GM19463 (cell line): ENCODE measurements at regions not wholly inside any gene's neighbourhood (a gene's known extent, or its start where the extent isn't known, plus 50 kb on each side); places are given as distances from the start of the nearest gene placed in this dataset.
"Not testable (repeated sequence)": the region's sequence is repeated elsewhere in the genome, so short reads cannot be mapped to it uniquely, and the experiment has no call there.

Source experiments
- ATAC-seq: cut with Tn5 transposase; IDR thresholded peaks from one replicate; pipeline ENCODE4 v1.9.1; 2021; ENCODE audit warnings: mild to moderate bottlenecking, moderate library complexity; ENCODE audit not compliant: unreplicated experiment

DNA sequence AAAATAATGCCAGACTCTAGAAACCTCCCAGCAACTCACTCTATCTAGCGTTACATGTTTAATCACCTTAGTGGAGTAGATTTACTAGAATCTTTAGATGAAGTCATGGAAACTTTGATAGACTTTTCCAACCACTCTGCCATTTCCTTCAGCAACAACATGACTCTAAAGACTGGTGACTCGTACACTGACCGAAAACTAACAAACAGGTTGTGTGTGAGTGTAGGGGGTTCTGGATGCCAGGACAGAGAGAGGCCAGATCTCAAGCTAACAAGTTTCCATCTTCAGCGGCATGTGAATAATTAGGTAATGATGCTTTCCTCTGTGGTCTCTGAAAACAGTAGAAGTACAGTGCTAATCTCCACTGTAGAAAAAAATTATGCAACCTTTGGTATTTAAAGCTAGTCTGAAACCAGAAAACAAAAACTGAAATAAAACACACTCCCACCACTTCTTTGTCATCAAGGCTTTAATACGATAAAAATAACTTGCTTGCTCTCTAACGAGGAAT is 286.4 kb downstream of the PRDM5 start:
- no peak for ATAC-seq

- no peak for ATAC-seq
Observed at GRCh38 chr4:120633810-120634209, 288.7 kb downstream of the PRDM5 start.

DNA sequence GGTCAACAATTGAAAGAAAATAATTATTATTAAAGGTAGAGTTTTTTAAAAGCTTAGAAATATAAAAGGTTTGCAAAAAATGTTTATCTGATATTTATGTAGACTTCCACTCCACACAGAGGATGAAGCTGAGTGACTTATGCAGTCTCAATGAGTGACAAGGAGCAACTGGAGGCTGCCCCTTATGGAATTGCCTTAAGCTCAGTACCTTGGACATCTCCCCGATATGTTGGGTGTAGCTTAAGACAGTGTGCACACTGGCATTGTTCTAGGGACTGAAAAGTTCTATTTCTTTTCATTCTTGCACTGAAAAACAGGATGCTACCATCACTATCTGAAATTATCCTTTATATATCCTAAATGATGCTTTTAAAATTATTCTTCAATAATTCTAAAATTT is 292.1 kb downstream of the PRDM5 start:
- no peak for ATAC-seq

- no peak for ATAC-seq
Observed at GRCh38 chr4:120629546-120630108, 292.9 kb downstream of the PRDM5 start.

DNA sequence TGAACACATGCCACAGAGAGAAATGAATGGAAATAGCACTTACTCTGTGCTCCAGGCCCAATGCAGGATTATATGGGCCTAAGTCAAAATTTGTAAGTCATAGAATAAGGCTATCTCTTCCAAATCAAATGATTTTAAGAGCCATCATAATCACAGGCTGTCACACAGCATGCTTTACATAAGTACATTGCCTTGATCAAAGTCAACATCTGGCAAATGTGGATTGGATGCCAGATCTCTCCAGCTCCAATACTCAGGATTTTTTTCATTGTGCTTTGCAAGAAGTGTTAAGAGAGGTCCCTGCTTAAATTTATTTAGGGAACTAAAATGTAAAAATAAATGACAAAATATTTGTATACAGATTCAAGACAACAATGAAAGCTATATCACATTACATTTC is 299.9 kb downstream of the PRDM5 start:
- no peak for ATAC-seq

- ATAC-seq, result no peak
Observed at GRCh38 chr4:120617171-120617570, 305.4 kb downstream of the PRDM5 start.

GRCh38 chr4:120616041-120616440 is 306.5 kb downstream of the PRDM5 start:
- no peak for ATAC-seq

- ATAC-seq, result no peak
Observed at GRCh38 chr4:120613778-120614177, 308.7 kb downstream of the PRDM5 start.

GRCh38 chr4:120611092-120611491 is 311.4 kb downstream of the PRDM5 start:
- no peak for ATAC-seq

GRCh38 chr4:120591038-120591437 is 331.5 kb downstream of the PRDM5 start:
- ATAC-seq, result no peak

DNA sequence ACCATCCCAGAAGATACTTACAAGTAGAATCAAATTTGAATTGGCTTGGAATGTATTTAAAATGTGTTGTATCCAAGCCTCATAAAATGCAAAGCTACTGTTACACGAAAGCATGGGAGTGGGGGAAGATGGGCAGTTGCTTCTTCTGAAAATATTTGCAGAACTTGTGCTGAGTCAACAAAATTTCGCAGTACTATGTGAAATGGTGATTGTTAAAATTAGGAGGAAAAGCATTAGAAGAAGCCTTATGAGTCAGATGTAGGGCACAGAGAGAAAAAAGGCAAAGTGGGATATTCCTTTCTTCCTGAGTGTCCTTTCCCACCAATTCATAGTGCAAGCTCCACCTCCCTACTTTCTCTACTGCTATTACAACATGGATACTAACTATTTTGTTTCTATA is 332.7 kb downstream of the PRDM5 start:
- ATAC-seq, result no peak

DNA sequence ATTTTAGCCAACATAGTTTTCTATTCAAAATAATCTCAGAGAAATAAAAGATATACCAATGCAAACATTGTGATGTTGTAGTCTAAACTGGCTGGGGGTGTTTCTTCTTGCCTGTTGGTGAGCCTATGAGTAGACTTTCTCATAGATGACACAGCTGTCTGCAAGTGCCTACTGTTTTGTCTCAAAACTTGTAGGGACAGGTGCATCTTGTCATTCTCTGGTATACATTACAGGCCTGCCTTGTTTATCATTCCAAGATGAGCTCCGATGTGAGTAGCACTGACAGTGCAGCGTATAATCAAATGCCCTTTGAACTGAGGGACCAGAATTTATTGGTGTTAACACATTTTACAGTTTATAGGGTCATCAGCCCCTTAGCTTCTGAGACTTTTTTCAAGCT is 353.8 kb downstream of the PRDM5 start:
- ATAC-seq, result no peak

- ATAC-seq, result no peak
Observed at GRCh38 chr4:120561648-120562047, 360.9 kb downstream of the PRDM5 start.

GRCh38 chr4:120557372-120557771 is 365.2 kb downstream of the PRDM5 start:
- ATAC-seq, result no peak

DNA sequence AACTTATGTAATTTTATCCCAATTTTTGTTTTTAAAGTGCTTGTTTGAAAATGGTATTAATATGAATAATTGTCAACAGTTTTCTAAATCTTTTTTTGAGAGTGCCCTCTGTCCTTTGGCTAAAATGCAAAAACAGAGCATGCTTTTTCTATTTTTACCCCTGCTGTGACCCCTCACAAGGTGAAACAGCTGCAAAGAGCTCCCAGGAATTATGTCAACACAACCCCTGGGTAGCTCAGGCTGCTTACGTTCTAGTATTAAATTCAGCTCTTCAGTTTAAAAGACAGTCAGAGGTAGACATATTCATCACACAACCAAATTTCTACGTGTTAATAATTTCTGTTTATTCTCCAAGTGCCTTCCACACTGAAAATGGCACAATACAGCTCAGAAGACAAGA is 367.5 kb downstream of the PRDM5 start:
- ATAC-seq, result no peak

GRCh38 chr4:120554086-120554485 is 368.4 kb downstream of the PRDM5 start:
- ATAC-seq, result no peak

DNA sequence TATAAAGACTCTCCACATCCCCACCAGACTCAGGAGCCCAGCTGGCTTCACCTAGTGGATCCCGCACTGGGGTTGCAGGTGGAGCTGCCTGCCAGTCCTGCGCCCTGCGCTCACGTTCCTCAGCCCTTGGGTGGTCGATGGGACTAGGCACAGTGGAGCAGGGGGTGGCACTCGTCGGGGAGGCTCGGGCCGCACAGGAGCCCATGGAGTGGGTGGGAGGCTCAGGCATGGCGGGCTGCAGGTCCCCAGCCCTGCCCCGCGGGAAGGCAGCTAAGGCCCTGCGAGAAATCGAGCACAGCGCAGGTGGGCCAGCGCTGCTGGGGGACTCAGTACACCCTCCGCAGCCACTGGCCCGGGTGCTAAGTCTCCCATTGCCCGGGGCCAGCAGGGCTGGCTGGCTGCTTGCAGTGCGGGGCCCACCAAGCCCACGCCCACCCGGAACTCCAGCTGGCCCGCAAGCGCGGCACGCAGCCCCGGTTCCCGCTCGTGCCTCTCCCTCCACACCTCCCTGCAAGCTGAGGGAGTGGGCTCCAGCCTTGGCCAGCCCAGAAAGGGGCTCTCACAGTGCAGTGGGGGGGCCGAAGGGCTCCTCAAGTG is 371.8 kb downstream of the PRDM5 start:
- not testable (repeated sequence) for ATAC-seq

DNA sequence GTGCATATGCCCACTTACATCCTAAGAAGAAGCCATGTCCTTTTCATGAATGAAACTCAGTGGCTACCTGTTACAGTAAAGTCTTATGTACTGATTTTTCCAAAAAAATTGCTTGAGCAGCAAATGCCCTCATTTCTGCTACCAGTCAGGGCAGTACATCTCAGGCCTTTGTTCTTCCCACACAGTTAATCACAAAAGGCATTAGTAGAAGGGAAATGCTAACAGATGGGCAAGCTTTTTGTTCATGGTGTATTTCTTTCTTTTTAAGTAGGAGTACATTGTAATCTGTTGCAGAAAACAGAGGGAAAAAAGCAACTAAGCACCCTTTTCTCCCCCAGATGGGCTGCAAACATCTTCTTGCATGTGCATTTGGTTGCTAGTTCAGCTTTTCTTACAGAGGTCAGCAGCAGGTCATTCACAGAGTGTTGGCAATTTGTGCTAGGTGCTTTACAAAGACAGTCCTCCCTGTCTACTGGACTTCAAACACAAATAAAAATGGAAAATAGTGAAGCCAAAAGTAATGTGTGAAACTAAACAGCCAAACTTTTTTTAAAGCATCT is 373.4 kb downstream of the PRDM5 start:
- no peak for ATAC-seq

DNA sequence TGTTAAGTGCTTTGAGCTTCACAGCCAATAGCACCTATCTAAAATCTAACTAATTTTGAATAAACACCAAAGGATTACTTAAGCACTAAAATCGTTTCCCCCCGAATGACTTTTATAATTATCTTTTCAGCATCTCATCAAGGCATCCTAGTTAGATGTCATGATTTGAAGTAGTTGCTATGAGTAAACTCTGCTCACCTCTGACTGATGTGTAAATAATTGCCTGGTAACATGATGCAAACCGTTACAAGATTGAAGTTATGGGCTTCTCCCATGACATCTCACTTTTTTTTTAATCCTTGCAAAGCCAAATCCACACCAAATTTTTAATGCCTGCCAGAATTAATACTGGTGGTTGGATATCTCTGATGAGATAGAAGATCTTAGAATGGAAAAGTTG is 377.1 kb downstream of the PRDM5 start:
- no peak for ATAC-seq

- no peak for ATAC-seq
Observed at GRCh38 chr4:120544838-120545237, 377.7 kb downstream of the PRDM5 start.

DNA sequence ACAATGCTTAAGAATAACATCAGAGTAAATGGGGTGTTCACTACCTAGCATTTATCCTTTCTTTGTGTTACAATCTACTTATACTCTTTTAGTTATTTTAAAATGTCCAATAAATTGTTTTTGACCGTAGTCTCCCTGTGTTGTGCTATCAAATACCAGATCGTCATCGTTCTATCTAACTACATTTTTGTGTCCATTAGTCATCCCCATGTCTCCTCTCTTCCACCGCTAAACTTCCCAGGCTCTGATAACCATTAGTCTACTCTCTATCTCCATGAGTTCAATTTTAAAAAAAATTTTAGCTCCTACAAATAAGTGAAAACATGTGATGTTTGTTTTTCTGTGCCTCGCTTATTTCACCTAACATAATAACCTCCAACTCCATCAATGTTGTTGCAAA is 381.9 kb downstream of the PRDM5 start:
- no peak for ATAC-seq

DNA sequence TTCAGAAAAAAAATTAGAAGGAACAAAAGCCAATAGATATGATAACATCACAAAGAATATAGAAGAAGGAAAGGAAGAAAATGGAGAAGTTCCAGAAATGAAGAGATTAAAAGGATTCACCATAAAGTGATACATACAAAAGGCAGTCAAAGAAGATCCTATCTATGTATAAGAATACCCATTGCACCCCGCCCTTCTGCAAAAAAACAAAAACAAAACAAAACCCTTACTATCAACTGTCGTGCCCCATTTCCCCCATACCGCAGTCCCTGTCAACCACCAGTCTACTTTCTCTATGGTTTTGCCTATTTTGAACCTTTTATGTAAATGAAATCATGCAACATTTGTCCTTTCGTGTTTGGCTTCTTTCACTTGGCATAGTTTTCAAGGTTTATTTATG is 385.6 kb downstream of the PRDM5 start:
- ATAC-seq, result no peak

DNA sequence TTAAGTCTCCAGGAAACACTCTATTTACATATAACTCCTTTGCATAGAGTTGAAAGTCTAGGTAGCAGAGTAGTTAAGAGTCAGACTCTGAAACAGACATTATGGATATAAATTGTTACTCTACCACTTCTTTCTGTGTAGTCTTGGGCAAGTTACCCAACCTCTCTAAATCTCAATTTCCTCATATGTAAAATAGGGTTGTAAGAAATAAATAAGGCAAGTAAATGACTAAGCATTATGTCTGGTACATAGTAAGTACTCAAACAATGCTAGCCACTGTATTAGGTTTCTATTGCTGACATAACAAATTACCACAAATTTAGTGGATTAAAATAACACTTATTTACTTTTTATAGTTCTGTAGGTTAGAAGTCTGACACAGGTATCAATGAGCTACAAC is 394.1 kb downstream of the PRDM5 start:
- no peak for ATAC-seq
